Brain microvascular endothelial cell (primary cell): ENCODE measurements at regions not wholly inside any gene's neighbourhood (a gene's known extent, or its start where the extent isn't known, plus 50 kb on each side); places are given as distances from the start of the nearest gene placed in this dataset.
A peak's percentile ranks its signal among the peaks of the same experiment; 100 is the strongest.

Experiments used
- DNase-seq: peaks from one replicate; pipeline ENCODE4 v3.0.0-alpha.2; 2020
- H3K27ac ChIP-seq: fragments of 250-450 bp; sonication (Bioruptor Pico); 2 replicates; pipeline ENCODE4 v1.5.1; 2020; ENCODE audit warnings: mild to moderate bottlenecking, moderate library complexity
- H3K27me3 ChIP-seq: fragments of 250-450 bp; sonication (Bioruptor Pico); replicated peaks from 2 replicates; pipeline ENCODE4 v1.5.1; 2020; ENCODE audit warnings: mild to moderate bottlenecking
- H3K36me3 ChIP-seq: fragments of 250-450 bp; sonication (Bioruptor Pico); replicated peaks from 2 replicates; pipeline ENCODE4 v1.5.1; 2020; ENCODE audit warnings: mild to moderate bottlenecking
- H3K4me3 ChIP-seq: 2 replicates; pipeline ENCODE4 v1.5.1; 2011; ENCODE audit warnings: low read depth, mild to moderate bottlenecking, control low read depth, low read length, moderate library complexity
- CTCF ChIP-seq: IDR thresholded peaks from 2 replicates; pipeline ENCODE4 v1.5.1; 2011; ENCODE audit warnings: low read depth, mild to moderate bottlenecking, moderate library complexity, low read length, control low read depth, inconsistent platforms; ENCODE audit errors: missing control alignments
- in situ Hi-C: cut with HindIII; loops from 2 replicates; pipeline ENCODE4 v1.10.0; 2017; ENCODE audit warnings: low sequenced_read_pairs, low pct_ligation_motif_present

- Histone ChIP-seq H3K4me3 (no peak overlapping the region), H3K27me3 (no peaks in the 10 kb centered on the region), H3K27ac (no peak overlapping the region), H3K36me3 (no peaks in the 10 kb centered on the region)
- in situ Hi-C loops: loop anchor here (25.0 kb wide), 1 partner anchor 259 kb away; the partner anchor contains the start of gene TMEM30A
- TF ChIP-seq CTCF: peak; percentile 1
- no peak for DNase-seq
Measured at GRCh38 chr6:75546381-75546780, 52.8 kb upstream of the FILIP1 start.

GRCh38 chr6:75550544-75551167 lies 51.0 kb upstream of the SENP6 start:
- DNase-seq: no peak
- no peak for TF ChIP-seq CTCF
- Histone ChIP-seq H3K36me3 (no peaks in the 10 kb centered on the region), H3K27ac (no peak overlapping the region), H3K4me3 (no peak overlapping the region), H3K27me3 (no peaks in the 10 kb centered on the region)
- in situ Hi-C loops: no loop called here

GRCh38 chr6:75551367-75551952 lies 50.2 kb upstream of the SENP6 start:
- Histone ChIP-seq H3K27ac (no peak overlapping the region), H3K27me3 (no peaks in the 10 kb centered on the region), H3K36me3 (no peaks in the 10 kb centered on the region), H3K4me3 (no peak overlapping the region)
- TF ChIP-seq CTCF: no peak
- DNase-seq: no peak
- in situ Hi-C loops: no loop called here
